Central memory CD4-positive, alpha-beta T cell (primary cell): ENCODE measurements at regions not wholly inside any gene's neighbourhood (a gene's known extent, or its start where the extent isn't known, plus 50 kb on each side); places are given as distances from the start of the nearest gene placed in this dataset.
A peak's percentile ranks its signal among the peaks of the same experiment; 100 is the strongest.

Source experiments
- DNase-seq: peaks from one replicate; pipeline ENCODE4 v3.0.0; 2022

DNA sequence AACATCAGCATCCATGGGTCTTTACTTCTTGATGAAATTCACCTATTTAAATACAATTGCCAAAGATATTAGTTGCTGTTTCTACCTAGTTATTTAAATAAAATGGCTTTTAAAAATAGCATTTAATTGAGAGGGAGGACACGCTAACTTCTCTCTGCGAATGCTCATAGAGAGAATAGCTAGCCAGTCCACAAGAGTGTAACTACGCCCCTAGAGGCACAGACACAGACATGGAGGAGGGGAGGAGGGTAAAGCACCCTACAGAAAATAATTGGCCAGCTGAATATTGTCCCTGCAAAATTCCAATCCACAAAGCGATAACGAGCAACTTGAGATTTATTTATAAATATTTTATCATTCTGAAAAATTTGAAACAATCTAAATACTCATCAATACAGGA, 97.0 kb upstream of the PAPOLG start:
- DNase-seq, result no peak

DNA sequence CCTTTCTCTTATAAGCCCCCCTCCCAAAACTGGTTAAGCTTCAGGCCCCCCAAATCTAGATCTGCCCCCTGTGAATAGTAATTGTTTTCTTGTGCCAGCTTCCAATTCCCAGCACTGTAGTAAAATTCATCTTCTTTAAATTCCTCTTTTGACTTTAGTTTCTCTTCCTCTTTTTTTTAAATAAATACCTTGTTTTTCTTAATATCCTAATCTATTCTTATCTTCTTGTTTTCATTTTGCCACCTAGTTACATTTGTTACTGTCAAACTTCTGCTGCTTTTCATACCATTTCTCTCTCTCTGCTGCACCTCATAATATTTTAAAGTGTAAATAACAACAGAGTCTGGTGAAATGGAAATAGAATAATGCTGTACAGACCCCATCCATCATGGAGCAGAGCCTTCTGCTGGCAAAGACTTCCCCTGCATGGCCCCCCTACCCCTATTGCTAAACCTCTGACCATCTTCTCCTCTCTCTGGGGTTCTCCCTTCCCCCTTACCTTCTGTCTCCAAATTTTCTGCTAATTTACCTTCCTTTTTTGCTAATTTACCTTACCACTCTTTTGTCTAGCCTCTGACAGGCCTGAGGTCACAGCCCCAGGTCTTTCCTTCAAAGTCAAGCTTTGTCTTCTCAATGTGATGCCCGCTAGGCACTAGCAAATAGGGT, 94.9 kb upstream of the PAPOLG start:
- DNase-seq, result no peak

DNA sequence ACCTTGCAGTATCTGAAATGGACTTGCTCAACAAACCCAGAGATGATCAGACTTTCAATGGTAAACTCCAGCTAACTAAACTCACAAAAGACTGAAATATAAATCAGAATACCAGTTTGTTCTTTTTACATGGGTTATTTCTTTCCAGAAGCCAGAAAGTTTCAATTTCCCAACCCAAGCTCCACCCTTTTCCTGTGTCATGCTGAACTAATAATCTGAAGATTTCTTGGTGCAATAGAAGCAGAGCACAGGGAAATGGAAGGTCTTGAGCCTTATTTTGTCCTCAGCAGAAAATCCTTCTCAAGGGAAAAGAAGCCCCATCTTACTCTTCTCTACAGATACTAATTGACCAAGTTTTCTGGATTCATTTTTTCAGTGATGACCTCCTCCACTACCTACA, 93.3 kb upstream of the PAPOLG start:
- DNase-seq, result no peak

DNA sequence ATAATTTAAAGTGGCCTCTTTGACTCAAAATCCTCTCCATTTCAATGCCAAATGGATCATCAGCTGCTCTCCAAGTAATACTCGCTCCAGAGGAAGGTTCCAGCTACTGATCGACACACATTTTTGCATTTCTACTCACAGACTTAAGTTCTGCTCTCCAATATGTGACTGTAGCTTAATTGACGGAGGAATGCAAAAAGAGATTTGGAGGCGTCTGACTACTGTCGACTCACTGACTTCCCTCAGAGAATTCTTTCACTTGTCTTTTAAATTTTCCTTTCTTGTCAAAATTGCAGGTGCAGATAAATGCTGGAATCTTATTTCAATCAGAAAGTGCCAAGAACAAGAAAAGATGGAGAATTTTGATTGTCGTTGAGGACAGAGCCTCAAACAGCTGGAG, 84.1 kb upstream of the PAPOLG start:
- DNase-seq, result no peak

DNA sequence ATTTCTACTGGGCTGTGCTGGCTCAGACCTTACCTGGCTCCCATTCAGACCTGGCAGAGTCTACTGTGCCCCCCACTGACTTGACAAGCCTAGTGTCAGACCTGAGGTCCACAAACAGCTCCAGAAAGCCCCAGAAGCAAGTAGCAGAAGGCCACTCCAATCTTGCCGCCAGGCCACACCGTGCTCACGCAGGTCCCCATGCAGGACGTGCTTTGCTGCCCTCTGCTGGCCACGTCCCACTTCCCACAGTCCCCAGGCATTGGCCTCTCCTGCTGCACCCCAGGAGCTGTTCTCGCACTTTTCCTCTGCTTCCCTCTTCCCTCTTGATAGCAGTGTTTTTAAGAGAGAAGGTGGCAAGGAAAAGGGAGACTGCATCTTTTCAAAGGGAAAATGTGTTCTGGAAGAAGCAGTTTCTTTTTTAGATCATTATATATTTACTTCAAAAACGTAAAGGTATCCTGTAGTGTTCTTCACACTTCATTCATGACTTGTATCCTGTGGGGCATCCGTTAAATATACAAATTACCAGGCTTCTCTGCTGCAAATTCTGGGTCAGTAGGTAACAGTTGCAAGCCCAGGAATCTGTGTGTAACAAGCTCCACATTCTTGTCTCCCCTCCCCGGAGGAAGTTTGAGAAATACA, 81.4 kb upstream of the PAPOLG start:
- DNase-seq, result peak; percentile 54

DNA sequence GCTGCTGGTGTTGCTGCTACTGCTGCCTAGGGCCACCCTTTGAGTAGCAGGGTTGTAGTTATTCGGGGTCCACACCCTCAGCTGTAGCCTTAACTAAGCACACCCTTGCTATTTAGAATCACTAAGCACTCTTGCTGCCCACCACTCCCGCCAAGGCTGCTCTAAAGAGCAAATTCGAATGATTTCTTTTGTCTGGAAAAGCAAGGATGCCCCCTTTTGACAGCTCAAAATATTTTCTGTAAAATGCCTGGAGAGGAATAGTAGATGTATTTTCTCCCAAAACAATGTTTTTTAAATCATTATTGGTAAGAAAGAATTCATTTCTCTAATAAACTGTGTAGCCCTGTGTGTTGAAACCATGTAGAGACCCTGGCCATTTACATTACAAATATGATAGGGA, 80.8 kb upstream of the PAPOLG start:
- no peak for DNase-seq

DNA sequence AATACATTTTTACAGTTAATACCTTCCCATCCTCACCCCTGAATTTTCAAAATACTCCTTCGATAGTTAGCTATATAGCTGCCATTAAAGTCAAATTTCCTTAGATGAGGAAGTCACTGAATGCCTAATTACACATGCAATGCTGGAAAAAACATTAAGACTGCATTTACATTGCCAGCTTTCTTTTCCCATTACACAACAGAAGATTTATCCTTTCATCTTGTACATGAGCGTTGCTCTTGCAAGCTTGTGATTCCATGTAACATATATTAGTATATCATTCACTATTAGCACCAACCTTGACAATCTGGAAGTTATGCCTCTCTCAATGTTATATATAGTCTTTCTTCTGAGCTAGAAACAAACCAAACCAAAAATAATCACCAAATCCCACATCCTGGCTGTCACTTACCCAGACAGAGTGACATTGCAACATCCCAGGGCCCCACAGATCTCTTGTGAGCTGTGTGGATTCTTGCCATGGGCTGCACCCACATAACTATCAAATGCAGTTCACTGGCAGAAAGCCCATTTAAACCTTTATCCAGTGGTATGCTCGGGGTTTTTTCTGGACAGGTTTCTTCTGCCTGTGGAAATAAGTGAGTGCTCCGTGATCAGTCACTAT, 79.2 kb upstream of the PAPOLG start:
- no peak for DNase-seq

DNA sequence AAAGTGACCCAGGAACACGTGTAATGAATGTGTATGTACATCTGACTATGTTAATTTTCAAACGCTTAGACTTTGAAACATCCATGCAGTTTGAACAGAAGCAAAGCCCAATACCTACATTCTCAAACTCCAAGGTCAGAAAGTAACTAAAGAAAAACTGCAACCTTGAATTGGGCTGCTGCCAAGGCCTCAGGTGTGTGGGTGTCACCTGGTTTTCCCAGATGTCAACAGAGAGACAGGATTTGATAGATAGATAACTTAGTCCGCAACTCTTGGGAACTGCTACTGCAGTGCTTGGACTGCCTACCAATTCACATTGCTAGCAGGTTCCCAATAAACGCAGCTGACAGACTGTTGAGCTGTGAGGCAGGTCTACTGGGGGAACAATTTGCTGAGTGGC, 78.7 kb upstream of the PAPOLG start:
- DNase-seq, result no peak

DNA sequence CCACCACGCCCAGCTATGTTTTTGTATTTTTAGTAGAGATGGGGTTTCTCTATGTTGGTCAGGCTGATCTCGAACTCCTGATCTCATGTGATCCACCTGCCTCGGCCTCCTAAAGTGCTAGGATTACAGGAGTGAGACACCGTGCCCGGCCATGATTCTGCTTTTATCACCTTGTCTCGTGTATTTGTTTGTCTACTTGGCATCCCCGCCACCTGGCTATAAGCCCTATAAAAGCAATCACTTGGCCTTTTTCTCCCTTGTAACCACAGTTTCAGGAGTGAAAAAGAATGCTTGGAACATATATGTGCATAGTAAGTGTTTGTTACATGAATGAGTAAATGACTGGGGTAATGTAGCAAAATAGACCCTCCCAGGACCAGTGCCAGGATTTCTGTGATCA, 77.5 kb upstream of the PAPOLG start:
- DNase-seq, result no peak

DNA sequence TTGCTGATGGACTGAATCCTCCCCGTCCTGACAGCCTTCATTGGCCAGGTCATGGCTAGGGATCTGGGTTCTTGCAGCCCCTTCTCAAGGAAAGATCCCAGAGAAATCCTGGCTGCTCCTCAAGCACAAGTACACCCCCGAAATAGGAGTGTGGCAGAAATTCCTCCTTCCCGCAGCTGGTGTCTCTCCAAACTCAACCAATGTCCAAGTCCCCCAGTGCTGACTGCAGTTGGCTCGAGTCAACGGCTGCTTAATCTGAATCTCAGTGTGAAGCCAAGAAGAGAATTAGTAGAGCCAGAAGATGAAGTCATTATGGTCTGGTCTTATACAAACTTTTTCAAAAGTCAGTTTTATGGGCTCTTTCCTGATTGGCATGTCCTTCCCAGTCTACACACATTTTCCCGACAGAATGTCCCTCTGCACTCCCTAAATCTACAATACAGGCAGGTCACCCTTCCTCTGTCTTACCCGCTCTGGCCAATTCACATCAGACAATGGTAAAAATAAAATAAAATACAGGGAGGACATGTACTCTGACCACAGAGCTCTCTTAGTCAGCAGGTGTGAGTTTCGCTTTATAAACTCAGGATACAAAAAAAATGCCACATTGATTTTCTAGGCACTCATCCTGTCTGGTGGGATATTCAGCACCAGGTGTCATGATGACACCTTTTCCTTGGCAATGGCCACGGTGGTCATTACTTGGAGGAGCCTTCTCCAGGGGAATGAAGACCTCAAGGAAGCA, 76.9 kb upstream of the PAPOLG start:
- no peak for DNase-seq

DNA sequence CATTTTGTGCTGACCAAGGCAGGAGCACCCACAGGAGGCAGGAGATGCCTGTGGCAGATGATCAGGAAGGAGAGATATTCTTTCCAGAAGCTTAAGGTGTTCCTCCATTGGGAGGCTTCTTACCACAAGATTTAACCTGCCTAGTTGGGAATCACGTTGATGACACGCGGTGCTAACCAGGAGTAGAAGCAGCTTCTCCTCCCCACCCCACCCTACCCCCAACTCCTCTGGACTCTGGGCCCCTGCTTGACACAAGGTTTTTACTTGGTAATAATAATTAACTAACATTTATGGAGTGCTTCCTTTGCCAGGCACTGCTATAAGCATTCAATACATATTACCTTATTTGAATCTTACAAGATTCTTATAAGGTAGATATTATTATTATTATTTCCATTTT, 62.5 kb upstream of the PAPOLG start:
- no peak for DNase-seq

DNA sequence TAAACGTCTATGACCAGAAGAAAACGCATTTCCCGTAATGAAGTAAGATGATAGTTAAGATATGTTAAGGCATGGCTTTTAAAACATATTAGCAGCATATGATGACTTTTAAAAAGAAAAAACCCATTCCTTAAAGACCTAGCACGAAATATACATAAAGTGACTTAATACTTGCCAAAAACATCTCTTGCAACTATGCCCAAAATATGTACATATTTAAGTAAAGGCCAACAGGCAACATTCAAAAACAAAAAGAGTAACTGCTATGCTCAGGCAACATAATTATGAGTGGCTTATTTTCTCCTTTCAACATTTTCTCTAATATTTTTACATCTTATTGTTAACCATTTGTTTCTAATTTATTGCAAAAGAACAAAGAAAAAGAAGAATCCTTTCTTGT, 60.3 kb upstream of the PAPOLG start:
- DNase-seq, result no peak

DNA sequence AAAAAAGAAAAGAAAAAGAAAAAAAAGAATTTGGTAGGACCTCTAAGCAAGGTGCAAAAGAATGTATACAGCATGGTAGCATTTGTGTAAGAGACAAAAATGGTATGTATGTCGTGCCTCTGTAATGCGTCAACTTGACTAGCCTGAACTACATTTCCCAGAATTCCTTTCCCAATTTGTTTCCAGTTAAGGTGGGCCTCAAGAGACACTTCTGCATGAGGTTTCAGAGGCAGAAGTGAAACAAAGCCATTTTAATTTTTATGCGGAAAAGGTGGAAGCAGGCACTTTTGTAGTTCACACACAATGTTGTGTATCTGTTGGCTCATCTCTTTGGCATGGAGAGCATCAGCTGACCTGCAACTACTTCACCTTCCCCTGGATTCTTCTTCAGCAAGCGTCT, 56.5 kb upstream of the PAPOLG start:
- DNase-seq, result no peak

DNA sequence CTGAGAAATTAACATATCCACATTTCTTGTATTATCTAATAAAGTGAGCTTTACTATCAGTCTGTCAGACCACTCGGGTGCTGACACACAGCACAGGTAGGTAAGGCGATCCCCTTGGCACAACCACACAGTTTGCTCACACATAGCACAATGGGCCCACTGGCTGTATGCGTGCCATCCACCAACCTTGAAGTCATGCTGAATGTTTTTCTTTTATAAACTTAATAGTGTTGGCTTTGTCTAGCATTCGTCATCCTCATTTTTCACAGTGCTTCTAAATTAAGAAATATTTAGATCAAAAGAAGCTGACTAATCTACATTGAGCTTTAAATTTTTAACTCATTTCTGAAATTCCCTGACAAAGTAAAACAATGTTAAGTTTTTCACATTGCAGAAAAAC, 50.0 kb upstream of the PAPOLG start:
- no peak for DNase-seq
